IMR-90 (cell line): ENCODE measurements at regions not wholly inside any gene's neighbourhood (a gene's known extent, or its start where the extent isn't known, plus 50 kb on each side); places are given as distances from the start of the nearest gene placed in this dataset.

Source experiments
- ATAC-seq: fragments of 200-7000 bp; cut with Tn5 transposase; 2 replicates; pipeline ENCODE4 v1.9.1; 2020; ENCODE audit warnings: low read depth, mild to moderate bottlenecking, moderate library complexity
- BruUV-seq: library from RNA; stranded (reverse); fragments of 400-500 nt; replicated peaks from 2 replicates; lab custom pipeline; 2021; lab: Mats Ljungman, UMichigan
- CTCF ChIA-PET: fragments of 300-600 bp; formaldehyde crosslinking; extraction: SDS; loops from one replicate; lab custom pipeline; 2021; ENCODE audit warnings: antibody characterized with exemption; lab: Yijun Ruan, JAX
- POLR2A ChIA-PET: fragments of 300-600 bp; sonication (Branson Sonifier 250); formaldehyde crosslinking; loops from one replicate; lab custom pipeline; 2022; ENCODE audit warnings: antibody characterized with exemption; ENCODE audit not compliant: unreplicated experiment; lab: Charles Lee
- DNase-seq: peaks from one replicate; pipeline ENCODE4 v3.0.0; 2013
- H2AFZ ChIP-seq: replicated peaks from 2 replicates; pipeline ENCODE3; 2013; ENCODE audit warnings: low read length, mild to moderate bottlenecking; ENCODE audit not compliant: poor library complexity
- H2AK5ac ChIP-seq: 2 replicates; pipeline ENCODE4 v1.6.1; 2013; ENCODE audit warnings: low read depth, low read length, inconsistent platforms
- H2AK9ac ChIP-seq: replicated peaks from 2 replicates; pipeline ENCODE3; 2013; ENCODE audit warnings: mild to moderate bottlenecking, low read depth, low read length, moderate library complexity; ENCODE audit not compliant: poor library complexity
- H2BK120ac ChIP-seq: 2 replicates; pipeline ENCODE4 v1.6.1; 2013; ENCODE audit warnings: low read depth, low read length, inconsistent platforms
- H2BK15ac ChIP-seq: 3 replicates; pipeline ENCODE4 v1.6.1; 2013; ENCODE audit warnings: low read depth, low read length, inconsistent platforms
- H2BK20ac ChIP-seq: 2 replicates; pipeline ENCODE4 v1.6.1; 2013; ENCODE audit warnings: low read depth, mild to moderate bottlenecking, inconsistent platforms, low read length, moderate library complexity
- H2BK5ac ChIP-seq: 2 replicates; pipeline ENCODE4 v1.6.1; 2013; ENCODE audit warnings: mild to moderate bottlenecking, low read depth, low read length, inconsistent platforms; ENCODE audit not compliant: poor library complexity, severe bottlenecking
- H3K14ac ChIP-seq: replicated peaks from 2 replicates; pipeline ENCODE4 v1.6.1; 2013; ENCODE audit warnings: low read depth, low read length, inconsistent platforms
- H3K18ac ChIP-seq: 2 replicates; pipeline ENCODE4 v1.6.1; 2013; ENCODE audit warnings: low read depth, low read length, control low read depth
- H3K23ac ChIP-seq: 2 replicates; pipeline ENCODE4 v1.6.1; 2013; ENCODE audit warnings: low read depth, low read length, inconsistent platforms
- H3K27ac ChIP-seq: 2 replicates; pipeline ENCODE4 v1.5.1; 2013; ENCODE audit warnings: mild to moderate bottlenecking, control low read depth, low read length; ENCODE audit not compliant: insufficient read depth
- H3K27me3 ChIP-seq: 2 replicates; pipeline ENCODE4 v1.6.1; 2013; ENCODE audit warnings: low read length; ENCODE audit not compliant: control insufficient read depth, insufficient read depth
- H3K36me3 ChIP-seq: 2 replicates; pipeline ENCODE4 v1.6.1; 2013; ENCODE audit warnings: low read length, mixed read lengths; ENCODE audit not compliant: control insufficient read depth, insufficient read depth
- H3K4ac ChIP-seq: 2 replicates; pipeline ENCODE4 v1.6.1; 2013; ENCODE audit warnings: low read depth, low read length, inconsistent platforms
- H3K4me1 ChIP-seq: 2 replicates; pipeline ENCODE4 v1.6.1; 2013; ENCODE audit warnings: low read length, mixed read lengths; ENCODE audit not compliant: control insufficient read depth, insufficient read depth
- H3K4me2 ChIP-seq: 2 replicates; pipeline ENCODE4 v1.6.1; 2013; ENCODE audit warnings: low read depth, mild to moderate bottlenecking, control low read depth, low read length, moderate library complexity
- H3K4me3 ChIP-seq: 2 replicates; pipeline ENCODE4 v1.5.1; 2013; ENCODE audit warnings: low read depth, mild to moderate bottlenecking, control low read depth, low read length, moderate library complexity; ENCODE audit not compliant: insufficient read depth
- H3K56ac ChIP-seq: 2 replicates; pipeline ENCODE4 v1.6.1; 2013; ENCODE audit warnings: low read length, inconsistent platforms; ENCODE audit not compliant: insufficient read depth; ENCODE audit errors: extremely low read depth
- H3K79me1 ChIP-seq, 2 experiments: 2 replicates each; pipeline ENCODE4 v1.6.1; 2013; ENCODE audit warnings: low read length in 2 of 2, inconsistent platforms in 1 of 2, low read depth in 1 of 2
- H3K9ac ChIP-seq: 2 replicates; pipeline ENCODE4 v1.6.1; 2013; ENCODE audit warnings: low read depth, low read length, control low read depth
- H3K9me1 ChIP-seq: 2 replicates; pipeline ENCODE4 v1.6.1; 2013; ENCODE audit warnings: low read length, inconsistent platforms; ENCODE audit not compliant: insufficient read depth
- H3K9me3 ChIP-seq: 2 replicates; pipeline ENCODE4 v1.6.1; 2013; ENCODE audit warnings: low read length; ENCODE audit not compliant: control insufficient read depth, insufficient read depth
- H4K20me1 ChIP-seq: 2 replicates; pipeline ENCODE4 v1.6.1; 2013; ENCODE audit warnings: low read length, inconsistent platforms; ENCODE audit not compliant: insufficient read depth
- H4K5ac ChIP-seq: 2 replicates; pipeline ENCODE4 v1.6.1; 2013; ENCODE audit warnings: mild to moderate bottlenecking, low read depth, low read length, control low read depth
- H4K8ac ChIP-seq, 2 experiments: 2 replicates each; pipeline ENCODE4 v1.6.1; 2013; ENCODE audit warnings: low read depth in 2 of 2, low read length in 2 of 2, control low read depth in 1 of 2, inconsistent platforms in 1 of 2
- H4K91ac ChIP-seq: 2 replicates; pipeline ENCODE4 v1.6.1; 2013; ENCODE audit warnings: low read depth, low read length, inconsistent platforms; ENCODE audit not compliant: insufficient read depth
- BHLHE40 ChIP-seq: fragments of 150-350 bp; IDR thresholded peaks from 2 replicates; pipeline ENCODE4 v1.6.1; 2016; ENCODE audit warnings: mild to moderate bottlenecking, low read depth, low read length
- CEBPB ChIP-seq: IDR thresholded peaks from 2 replicates; pipeline ENCODE4 v1.6.1; 2012; ENCODE audit warnings: low read depth, low read length, improper control_type of control experiment
- CHD1 ChIP-seq: IDR thresholded peaks from 2 replicates; pipeline ENCODE4 v1.6.1; 2012; ENCODE audit warnings: low read depth, low read length, improper control_type of control experiment
- FOS ChIP-seq: fragments of 150-350 bp; IDR thresholded peaks from 2 replicates; pipeline ENCODE4 v1.6.1; 2016; ENCODE audit warnings: low read depth, low read length
- MAFK ChIP-seq: IDR thresholded peaks from 2 replicates; pipeline ENCODE4 v1.6.1; 2012; ENCODE audit warnings: low read depth, low read length, improper control_type of control experiment
- MXI1 ChIP-seq: IDR thresholded peaks from 2 replicates; pipeline ENCODE4 v1.6.1; 2012; ENCODE audit warnings: low read depth, mild to moderate bottlenecking, low read length, moderate library complexity, borderline replicate concordance
- NFE2L2 ChIP-seq: fragments of 150-350 bp; IDR thresholded peaks from 2 replicates; pipeline ENCODE4 v1.6.1; 2016; ENCODE audit warnings: low read depth, mild to moderate bottlenecking, low read length
- RAD21 ChIP-seq: IDR thresholded peaks from 2 replicates; pipeline ENCODE4 v1.6.1; 2012; ENCODE audit warnings: low read length, improper control_type of control experiment
- RCOR1 ChIP-seq: IDR thresholded peaks from 2 replicates; pipeline ENCODE4 v1.6.1; 2012; ENCODE audit warnings: mild to moderate bottlenecking, low read length, improper control_type of control experiment; ENCODE audit not compliant: insufficient replicate concordance
- SMC3 ChIP-seq: fragments of 150-350 bp; IDR thresholded peaks from 2 replicates; pipeline ENCODE4 v1.6.1; 2016; ENCODE audit warnings: low read depth, mild to moderate bottlenecking, antibody characterized with exemption, low read length, moderate library complexity
- dilution Hi-C: fragments of 300-500 bp; cut with HindIII; formaldehyde crosslinking; loops from one replicate; pipeline ENCODE4 v1.14.3; 2018; ENCODE audit warnings: low sequenced_read_pairs; ENCODE audit not compliant: unreplicated experiment
- in situ Hi-C: fragments of 300-500 bp; cut with MboI; formaldehyde crosslinking; loops from 3 replicates; pipeline ENCODE4 v1.14.3; 2019; ENCODE audit warnings: low sequenced_read_pairs, inconsistent platforms, mixed read lengths
- intact Hi-C: fragments of 100-400 bp; cut with micrococcal nuclease; formaldehyde crosslinking; loops from 2 replicates; pipeline ENCODE4 v1.10.0; 2022
- TF ChIP-seq, protein P1 (sequence below): fragments of 150-350 bp; IDR thresholded peaks from 2 replicates; pipeline ENCODE4 v1.6.1; 2017; ENCODE audit warnings: mild to moderate bottlenecking, antibody characterized with exemption, low read length, low read depth
- TF ChIP-seq, protein P2 (sequence below): conservative IDR thresholded peaks from 2 replicates; pipeline ENCODE4 v1.5.1; 2012; ENCODE audit warnings: mild to moderate bottlenecking, low read depth, low read length, improper control_type of control experiment
- TF ChIP-seq, protein P3 (sequence below): fragments of 150-350 bp; IDR thresholded peaks from 2 replicates; pipeline ENCODE4 v1.6.1; 2016; ENCODE audit warnings: low read depth, mild to moderate bottlenecking, low read length, moderate library complexity, borderline replicate concordance

DNA sequence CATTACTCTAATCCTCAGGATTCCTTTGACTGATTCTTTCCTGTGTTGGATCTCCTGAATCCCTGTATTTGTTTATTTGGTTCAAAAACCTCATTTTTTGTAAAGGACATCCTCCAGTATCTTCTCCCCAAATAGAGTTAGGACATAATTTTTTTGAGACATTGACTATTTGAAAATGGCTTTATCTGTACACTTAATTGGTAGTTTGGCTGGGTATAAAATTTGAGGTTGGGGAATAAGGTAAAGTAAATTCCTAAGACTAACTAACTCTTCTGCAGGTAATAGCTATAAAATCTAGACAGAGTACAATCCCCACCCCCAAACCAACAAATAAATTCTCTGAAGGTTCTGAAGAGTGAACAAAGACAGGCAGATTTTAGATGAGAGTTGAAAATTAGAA, 114.4 kb downstream of the CTTN start:
- DNase-seq (no peak), ATAC-seq (no peak)
- H3K79me1 ChIP-seq: no peaks in the 10 kb centered on the region
- in situ Hi-C loops: no loop called here
- no peak overlapping the region for H2BK5ac ChIP-seq
- H3K4me2 ChIP-seq: no peak overlapping the region
- H3K4me1 ChIP-seq: no peaks in the 10 kb centered on the region
- H3K56ac ChIP-seq: no peak overlapping the region
- no peak overlapping the region for H2BK15ac ChIP-seq
- no peak for TF ChIP-seq MAFK
- TF ChIP-seq RCOR1: no peak
- no peak for TF ChIP-seq BHLHE40
- TF ChIP-seq CHD1: no peak
- TF ChIP-seq CEBPB: no peak
- TF ChIP-seq SMC3: no peak
- TF ChIP-seq FOS: no peak
- no peak for TF ChIP-seq MXI1
- TF ChIP-seq, protein P1, sequence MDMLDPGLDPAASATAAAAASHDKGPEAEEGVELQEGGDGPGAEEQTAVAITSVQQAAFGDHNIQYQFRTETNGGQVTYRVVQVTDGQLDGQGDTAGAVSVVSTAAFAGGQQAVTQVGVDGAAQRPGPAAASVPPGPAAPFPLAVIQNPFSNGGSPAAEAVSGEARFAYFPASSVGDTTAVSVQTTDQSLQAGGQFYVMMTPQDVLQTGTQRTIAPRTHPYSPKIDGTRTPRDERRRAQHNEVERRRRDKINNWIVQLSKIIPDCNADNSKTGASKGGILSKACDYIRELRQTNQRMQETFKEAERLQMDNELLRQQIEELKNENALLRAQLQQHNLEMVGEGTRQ: no peak
- TF ChIP-seq RAD21: no peak
- TF ChIP-seq, protein P2, sequence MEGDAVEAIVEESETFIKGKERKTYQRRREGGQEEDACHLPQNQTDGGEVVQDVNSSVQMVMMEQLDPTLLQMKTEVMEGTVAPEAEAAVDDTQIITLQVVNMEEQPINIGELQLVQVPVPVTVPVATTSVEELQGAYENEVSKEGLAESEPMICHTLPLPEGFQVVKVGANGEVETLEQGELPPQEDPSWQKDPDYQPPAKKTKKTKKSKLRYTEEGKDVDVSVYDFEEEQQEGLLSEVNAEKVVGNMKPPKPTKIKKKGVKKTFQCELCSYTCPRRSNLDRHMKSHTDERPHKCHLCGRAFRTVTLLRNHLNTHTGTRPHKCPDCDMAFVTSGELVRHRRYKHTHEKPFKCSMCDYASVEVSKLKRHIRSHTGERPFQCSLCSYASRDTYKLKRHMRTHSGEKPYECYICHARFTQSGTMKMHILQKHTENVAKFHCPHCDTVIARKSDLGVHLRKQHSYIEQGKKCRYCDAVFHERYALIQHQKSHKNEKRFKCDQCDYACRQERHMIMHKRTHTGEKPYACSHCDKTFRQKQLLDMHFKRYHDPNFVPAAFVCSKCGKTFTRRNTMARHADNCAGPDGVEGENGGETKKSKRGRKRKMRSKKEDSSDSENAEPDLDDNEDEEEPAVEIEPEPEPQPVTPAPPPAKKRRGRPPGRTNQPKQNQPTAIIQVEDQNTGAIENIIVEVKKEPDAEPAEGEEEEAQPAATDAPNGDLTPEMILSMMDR: no peak
- no peak for TF ChIP-seq NFE2L2
- TF ChIP-seq, protein P3, sequence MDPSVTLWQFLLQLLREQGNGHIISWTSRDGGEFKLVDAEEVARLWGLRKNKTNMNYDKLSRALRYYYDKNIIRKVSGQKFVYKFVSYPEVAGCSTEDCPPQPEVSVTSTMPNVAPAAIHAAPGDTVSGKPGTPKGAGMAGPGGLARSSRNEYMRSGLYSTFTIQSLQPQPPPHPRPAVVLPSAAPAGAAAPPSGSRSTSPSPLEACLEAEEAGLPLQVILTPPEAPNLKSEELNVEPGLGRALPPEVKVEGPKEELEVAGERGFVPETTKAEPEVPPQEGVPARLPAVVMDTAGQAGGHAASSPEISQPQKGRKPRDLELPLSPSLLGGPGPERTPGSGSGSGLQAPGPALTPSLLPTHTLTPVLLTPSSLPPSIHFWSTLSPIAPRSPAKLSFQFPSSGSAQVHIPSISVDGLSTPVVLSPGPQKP: no peak
- no peak overlapping the region for H4K5ac ChIP-seq
- no peak overlapping the region for H2AK5ac ChIP-seq
- peaks cover 2% of the 10 kb centered on the region for H3K27me3 ChIP-seq
- no peak overlapping the region for H3K23ac ChIP-seq
- no peak overlapping the region for H3K18ac ChIP-seq
- H3K14ac ChIP-seq: no peak overlapping the region
- no peak overlapping the region for H3K9ac ChIP-seq
- no peaks in the 10 kb centered on the region; the same call in 1 of the 2 replicates for H4K20me1 ChIP-seq
- H2AK9ac ChIP-seq: no peak overlapping the region
- no peak overlapping the region for H2BK120ac ChIP-seq
- BruUV-seq: no TSS peak
- intact Hi-C loops: no loop called here
- no peak overlapping the region for H2BK20ac ChIP-seq
- H4K8ac ChIP-seq: no peak overlapping the region
- H3K36me3 ChIP-seq: no peaks in the 10 kb centered on the region
- POLR2A ChIA-PET: no interaction called here
- H4K91ac ChIP-seq: no peak overlapping the region
- H3K9me1 ChIP-seq: no peaks in the 10 kb centered on the region
- dilution Hi-C loops: no loop called here
- H3K27ac ChIP-seq: no peak overlapping the region
- CTCF ChIA-PET: interaction anchor here (0.6 to 1.1 kb wide), 2 partner anchors 9 to 406 kb away, joined by 3 to 5 read pairs; no protein-coding TSS in a partner anchor
- H2AFZ ChIP-seq: no peak overlapping the region
- peaks cover 3% of the 10 kb centered on the region for H3K9me3 ChIP-seq
- H3K4ac ChIP-seq: no peak overlapping the region
- no peak overlapping the region for H3K4me3 ChIP-seq
